ENCODE measurements at regions not wholly inside any gene's neighbourhood (a gene's known extent, or its start where the extent isn't known, plus 50 kb on each side); places are given as distances from the start of the nearest gene placed in this dataset.
"Not testable (repeated sequence)": the region's sequence is repeated elsewhere in the genome, so short reads cannot be mapped to it uniquely, and the experiment has no call there.

DNA sequence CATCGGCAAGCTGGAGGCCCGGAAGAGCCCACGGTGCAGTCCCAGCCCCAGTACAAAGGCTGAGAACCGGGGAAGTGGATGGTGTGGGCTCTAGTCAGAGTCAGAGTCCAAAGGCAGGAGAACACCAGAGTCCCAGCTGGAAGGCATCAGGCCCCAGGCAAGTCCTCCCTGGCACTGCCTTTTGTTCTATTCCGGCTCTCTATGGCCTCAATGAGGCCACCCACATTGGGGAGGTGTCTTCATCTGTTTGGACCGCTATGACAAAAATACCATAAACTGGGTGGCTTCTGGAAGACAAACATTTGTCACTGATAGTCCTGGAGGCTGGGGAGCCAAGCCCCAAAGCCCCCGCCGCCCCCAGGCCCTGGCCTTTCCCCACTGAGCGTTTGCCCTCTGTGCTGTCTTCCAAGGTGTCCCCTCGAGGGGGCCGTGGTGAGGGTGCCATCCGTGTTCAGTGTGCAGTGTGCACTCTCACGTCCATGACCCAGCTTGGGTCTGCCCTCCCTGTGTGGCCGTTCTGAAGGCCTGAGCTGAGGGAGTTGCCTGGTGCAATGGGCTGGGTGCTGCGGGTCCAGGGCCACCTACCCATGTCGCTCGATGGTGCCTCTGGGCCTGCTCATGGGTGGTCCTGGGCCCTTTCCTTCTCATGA, 99.1 kb upstream of the PPP1R26 start:
- no peak overlapping the region for H3K4me3 ChIP-seq (ENCODE audit: low read depth, low read length)
- TF ChIP-seq, protein P1, sequence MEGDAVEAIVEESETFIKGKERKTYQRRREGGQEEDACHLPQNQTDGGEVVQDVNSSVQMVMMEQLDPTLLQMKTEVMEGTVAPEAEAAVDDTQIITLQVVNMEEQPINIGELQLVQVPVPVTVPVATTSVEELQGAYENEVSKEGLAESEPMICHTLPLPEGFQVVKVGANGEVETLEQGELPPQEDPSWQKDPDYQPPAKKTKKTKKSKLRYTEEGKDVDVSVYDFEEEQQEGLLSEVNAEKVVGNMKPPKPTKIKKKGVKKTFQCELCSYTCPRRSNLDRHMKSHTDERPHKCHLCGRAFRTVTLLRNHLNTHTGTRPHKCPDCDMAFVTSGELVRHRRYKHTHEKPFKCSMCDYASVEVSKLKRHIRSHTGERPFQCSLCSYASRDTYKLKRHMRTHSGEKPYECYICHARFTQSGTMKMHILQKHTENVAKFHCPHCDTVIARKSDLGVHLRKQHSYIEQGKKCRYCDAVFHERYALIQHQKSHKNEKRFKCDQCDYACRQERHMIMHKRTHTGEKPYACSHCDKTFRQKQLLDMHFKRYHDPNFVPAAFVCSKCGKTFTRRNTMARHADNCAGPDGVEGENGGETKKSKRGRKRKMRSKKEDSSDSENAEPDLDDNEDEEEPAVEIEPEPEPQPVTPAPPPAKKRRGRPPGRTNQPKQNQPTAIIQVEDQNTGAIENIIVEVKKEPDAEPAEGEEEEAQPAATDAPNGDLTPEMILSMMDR (conservative IDR thresholded peaks at IDR 0.05; ENCODE audit: low read depth, low read length) = no peak
- no peak for DNase-seq (ENCODE audit: low read depth)

DNA sequence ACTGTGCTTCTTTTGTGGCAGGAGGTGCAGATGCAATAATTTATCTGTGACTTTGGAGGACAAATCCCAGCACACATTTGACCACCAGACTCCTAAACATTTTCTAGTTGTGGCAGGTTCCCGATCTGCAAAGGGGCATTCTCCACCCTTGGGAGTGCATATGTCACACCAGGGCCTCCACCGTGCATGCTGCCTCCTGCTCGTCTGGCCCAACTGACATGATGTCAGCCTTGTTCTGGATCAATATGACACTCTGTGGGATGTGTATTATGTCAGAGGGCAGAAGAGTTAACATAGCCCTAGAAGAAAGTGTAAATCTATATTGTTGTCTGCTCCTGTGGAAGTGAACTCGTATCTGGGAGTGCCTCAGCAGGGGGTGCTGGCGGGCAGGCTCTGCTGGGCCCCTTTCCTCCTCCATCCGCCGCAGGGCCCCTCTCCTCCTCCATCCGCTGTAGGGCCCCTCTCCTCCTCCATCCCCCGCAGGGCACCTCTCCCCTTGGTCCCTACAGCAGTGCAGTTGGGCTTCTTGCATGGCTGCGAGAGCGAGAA, 97.7 kb upstream of the PPP1R26 start:
- TF ChIP-seq, protein P1 (conservative IDR thresholded peaks at IDR 0.05; ENCODE audit: low read depth, low read length) = no peak
- H3K4me3 ChIP-seq (ENCODE audit: low read depth, low read length) = no peak overlapping the region
- DNase-seq (ENCODE audit: low read depth) = no peak

DNA sequence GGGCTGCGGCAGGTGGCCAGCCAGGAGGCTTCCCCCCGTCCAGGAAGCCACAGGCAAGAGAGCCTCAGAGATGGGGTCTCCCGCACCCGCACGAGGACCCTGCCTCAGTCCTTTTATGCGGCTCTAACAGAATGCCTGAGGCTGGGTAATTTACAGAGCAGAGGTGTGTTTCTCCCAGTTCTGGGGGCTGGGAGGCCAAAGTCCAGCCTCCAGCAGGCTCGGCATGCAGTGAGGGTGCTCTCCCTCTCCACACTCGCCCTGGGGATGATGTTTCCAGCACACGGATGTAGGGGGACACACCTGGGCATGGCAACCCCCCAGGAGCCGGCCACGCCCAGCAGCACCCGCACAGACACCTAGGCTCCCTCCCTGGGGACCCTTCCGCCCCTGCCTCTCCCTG, 95.4 kb upstream of the PPP1R26 start:
- H3K4me3 ChIP-seq (ENCODE audit: low read depth, low read length) = no peak overlapping the region
- TF ChIP-seq, protein P1 (conservative IDR thresholded peaks at IDR 0.05; ENCODE audit: low read depth, low read length) = no peak

DNA sequence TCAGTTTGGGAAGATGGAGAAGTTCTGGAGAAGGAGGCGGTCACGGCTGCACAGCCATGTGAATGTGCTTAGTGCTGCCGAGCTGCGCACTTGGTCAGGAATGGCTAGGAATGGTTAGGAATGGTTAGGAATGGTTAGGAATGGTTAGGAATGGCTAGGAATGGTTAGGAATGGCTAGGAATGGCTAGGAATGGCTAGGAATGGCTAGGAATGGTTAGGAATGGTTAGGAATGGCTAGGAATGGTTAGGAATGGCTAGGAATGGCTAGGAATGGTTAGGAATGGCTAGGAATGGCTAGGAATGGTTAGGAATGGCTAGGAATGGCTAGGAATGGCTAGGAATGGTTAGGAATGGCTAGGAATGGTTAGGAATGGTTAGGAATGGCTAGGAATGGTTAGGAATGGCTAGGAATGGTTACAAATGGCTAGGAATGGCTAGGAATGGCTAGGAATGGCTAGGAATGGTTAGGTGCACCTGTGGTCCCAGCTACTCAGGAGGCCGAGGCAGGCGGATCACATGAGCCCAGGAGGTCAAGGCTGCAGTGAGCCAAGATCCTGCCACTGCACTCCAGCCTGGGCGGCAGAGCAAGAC, 94.7 kb upstream of the PPP1R26 start:
- H3K4me3 ChIP-seq (ENCODE audit: low read depth, low read length); DNase-seq (ENCODE audit: low read depth): not testable (repeated sequence)

More for the DNA sequence above, 95.4 kb upstream of the PPP1R26 start:
- DNase-seq (ENCODE audit: low read depth) = no peak

DNA sequence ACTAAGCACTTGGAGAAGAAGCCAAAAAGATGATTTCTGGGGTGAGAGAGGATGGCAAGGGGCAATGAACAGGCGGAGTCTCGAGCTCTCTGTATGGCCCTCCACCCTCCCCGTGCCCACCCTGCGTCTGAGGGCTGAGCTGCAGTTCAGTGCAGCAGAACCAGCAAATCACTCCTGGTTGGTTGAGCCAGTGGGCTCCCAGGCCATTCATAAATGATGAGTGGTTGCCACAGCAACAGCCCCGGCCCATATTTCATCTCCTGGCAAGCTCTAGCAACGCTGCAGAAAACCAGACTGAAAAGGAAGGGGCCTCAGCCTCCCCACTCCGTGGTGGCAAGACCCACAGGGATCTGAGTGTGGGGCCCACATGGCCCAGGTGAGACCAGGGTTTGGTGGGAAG, 93.8 kb upstream of the PPP1R26 start:
- no peak for DNase-seq (ENCODE audit: low read depth)
- no peak overlapping the region for H3K4me3 ChIP-seq (ENCODE audit: low read depth, low read length)
- TF ChIP-seq, protein P1 (conservative IDR thresholded peaks at IDR 0.05; ENCODE audit: low read depth, low read length) = no peak

DNA sequence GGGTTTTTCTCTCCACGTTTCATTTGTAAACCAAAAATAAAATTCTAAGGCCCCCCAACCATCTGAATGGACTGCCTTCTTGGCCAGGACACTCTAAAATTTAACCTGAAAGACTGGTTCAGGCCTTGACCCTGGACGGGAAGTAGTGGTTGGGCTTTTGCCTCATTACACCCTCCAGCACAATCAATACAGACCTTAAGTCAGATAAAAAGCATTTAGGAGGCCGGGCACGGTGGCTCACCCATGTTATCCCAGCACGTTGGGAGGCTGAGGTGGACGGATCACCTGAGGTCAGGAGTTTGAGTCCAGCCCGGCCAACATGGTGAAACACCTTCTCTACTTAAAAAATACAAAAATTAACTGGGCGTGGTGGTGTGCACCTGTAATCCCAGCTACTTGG, 91.6 kb upstream of the PPP1R26 start:
- TF ChIP-seq, protein P1 (conservative IDR thresholded peaks at IDR 0.05; ENCODE audit: low read depth, low read length) = no peak
- H3K4me3 ChIP-seq (ENCODE audit: low read depth, low read length) = no peak overlapping the region

DNA sequence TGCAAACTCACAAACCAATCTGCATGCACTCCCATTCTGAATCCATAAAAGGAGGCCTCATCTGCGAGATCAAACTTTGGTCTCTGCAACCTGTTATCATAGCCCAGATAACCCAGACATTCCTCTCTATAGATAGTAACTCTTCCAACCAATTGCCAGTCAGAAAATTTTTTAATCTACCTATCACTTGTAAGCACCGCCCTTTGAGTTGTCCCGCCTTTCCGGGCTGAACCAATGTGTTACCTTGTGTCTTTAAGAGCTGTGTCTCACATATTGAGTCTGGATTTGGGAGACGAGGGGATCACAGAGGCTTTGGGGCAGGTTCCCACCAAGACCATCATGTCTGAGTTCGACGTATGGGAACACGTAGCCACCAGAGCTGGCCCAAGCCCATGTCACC, 91.1 kb upstream of the PPP1R26 start:
- no peak for DNase-seq (ENCODE audit: low read depth)
- TF ChIP-seq, protein P1 (conservative IDR thresholded peaks at IDR 0.05; ENCODE audit: low read depth, low read length) = no peak
- no peak overlapping the region for H3K4me3 ChIP-seq (ENCODE audit: low read depth, low read length)

More for the DNA sequence above, 91.6 kb upstream of the PPP1R26 start:
- DNase-seq (ENCODE audit: low read depth) = no peak

All from epithelial cell of proximal tubule (primary cell).